AG10803 (cell line): ENCODE measurements at regions not wholly inside any gene's neighbourhood (a gene's known extent, or its start where the extent isn't known, plus 50 kb on each side); places are given as distances from the start of the nearest gene placed in this dataset.

Experiments
- DNase-seq: peaks from one replicate; pipeline ENCODE4 v3.0.0; 2010; ENCODE audit warnings: low read depth
- H3K4me3 ChIP-seq: 2 replicates; pipeline ENCODE4 v1.5.1; 2011; ENCODE audit warnings: mild to moderate bottlenecking, low read length, control low read depth
- TF ChIP-seq, protein P1 (sequence below): conservative IDR thresholded peaks from 2 replicates; pipeline ENCODE4 v1.5.1; 2011; ENCODE audit warnings: mild to moderate bottlenecking, low read length, control low read depth, inconsistent platforms

DNA sequence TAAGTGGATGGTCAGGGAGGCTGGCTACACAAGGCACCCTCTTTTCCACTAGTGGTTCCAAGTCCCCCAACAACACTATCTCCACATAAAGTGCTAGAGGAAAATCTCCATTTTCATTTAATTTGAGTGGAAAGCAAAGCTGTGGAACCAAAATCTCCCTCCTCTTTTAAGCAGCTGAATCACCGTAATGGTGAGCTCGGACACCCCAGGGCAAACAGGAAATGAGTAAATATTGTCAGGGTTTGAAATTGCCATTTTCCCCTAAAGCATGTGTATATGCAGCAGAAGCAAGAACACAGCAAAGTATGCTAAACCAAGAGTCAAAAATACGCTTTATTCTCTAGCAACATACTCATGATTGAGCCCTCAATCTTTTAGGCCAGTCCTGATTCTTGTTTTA lies 143.7 kb downstream of the GPAM start:
- TF ChIP-seq, protein P1, sequence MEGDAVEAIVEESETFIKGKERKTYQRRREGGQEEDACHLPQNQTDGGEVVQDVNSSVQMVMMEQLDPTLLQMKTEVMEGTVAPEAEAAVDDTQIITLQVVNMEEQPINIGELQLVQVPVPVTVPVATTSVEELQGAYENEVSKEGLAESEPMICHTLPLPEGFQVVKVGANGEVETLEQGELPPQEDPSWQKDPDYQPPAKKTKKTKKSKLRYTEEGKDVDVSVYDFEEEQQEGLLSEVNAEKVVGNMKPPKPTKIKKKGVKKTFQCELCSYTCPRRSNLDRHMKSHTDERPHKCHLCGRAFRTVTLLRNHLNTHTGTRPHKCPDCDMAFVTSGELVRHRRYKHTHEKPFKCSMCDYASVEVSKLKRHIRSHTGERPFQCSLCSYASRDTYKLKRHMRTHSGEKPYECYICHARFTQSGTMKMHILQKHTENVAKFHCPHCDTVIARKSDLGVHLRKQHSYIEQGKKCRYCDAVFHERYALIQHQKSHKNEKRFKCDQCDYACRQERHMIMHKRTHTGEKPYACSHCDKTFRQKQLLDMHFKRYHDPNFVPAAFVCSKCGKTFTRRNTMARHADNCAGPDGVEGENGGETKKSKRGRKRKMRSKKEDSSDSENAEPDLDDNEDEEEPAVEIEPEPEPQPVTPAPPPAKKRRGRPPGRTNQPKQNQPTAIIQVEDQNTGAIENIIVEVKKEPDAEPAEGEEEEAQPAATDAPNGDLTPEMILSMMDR: no peak
- no peak for DNase-seq
- H3K4me3 ChIP-seq: no peak overlapping the region

DNA sequence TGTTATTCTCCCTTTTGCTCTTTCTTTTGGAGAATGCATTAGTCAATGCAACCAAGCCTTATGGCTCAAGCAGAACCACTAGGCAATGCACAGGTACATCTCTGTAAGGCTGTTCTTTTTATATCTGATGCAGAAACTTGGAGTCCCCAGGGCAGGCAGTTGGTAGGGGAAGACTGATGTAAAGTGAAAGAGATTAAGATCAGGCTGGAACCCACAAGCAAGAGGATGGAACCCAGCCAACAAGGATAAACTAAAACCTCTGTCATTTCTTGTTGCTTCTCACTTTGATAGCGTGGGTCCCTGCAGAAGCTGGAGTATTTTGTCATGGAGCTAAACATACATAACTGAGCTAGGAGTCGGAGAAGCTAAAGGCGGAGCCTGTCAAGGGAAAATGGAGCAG lies 142.9 kb downstream of the GPAM start:
- TF ChIP-seq, protein P1: no peak
- DNase-seq: no peak
- no peak overlapping the region for H3K4me3 ChIP-seq

DNA sequence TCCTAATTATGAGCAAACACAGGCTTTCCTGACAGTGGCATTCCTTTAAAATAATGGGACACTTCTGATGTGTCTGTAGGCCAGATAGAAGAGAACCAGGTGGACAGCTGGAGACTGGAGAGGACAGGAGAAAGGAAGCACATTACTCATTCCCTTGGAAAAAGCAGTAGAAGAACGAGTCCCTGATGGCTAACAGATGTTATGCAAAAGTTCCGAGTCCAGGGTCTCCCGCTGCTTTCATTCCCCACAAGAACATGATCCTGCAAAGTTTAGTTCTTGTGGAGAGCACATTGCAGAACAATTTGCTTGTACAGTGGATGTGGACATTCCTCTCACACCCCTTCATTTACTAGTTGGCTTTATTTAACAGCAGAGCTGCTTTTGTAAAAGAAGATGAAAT lies 137.6 kb downstream of the GPAM start:
- no peak for DNase-seq

DNA sequence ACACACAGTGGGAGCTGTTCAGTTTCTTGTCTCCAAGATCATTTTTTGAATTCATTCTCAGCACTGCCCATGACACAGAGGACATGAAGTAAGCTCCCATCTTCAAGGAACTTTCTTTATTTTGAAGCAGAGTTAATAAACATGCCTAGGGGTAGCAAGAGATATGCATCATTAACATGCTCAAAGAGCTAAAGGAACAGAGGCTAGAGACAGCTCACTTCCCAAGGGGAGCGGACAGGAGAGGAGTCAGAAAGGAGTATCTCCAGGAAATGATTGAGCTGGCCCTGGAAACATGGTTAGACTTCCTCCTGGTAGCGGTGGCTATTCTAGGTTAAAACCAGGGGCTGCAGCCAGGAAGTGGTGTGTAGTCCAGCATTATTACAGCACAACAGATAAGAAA lies 135.9 kb downstream of the GPAM start:
- TF ChIP-seq, protein P1: no peak
- H3K4me3 ChIP-seq: no peak overlapping the region
- DNase-seq: no peak

More for the DNA sequence above, 137.6 kb downstream of the GPAM start:
- TF ChIP-seq, protein P1: no peak
- no peak overlapping the region for H3K4me3 ChIP-seq

DNA sequence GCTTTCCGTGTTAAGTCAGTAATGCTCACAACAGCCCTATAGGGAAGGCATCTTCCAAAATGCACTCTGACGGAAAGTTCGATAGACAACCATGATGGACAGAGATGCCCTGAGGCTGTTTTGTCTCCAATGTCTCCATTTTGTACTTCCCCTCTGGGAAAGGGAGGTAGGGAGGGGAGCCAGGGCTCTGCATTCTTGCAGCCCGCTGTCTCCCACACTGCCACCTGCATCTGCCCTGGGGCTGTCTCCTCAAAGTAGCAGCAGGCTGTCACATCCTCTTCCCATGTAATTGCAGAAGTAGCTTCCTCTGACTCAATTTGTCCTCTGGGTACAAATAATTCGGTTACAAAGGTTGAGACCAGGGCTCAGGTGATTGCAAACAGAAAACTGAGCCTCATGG lies 131.4 kb downstream of the GPAM start:
- no peak overlapping the region for H3K4me3 ChIP-seq
- TF ChIP-seq, protein P1: no peak
- no peak for DNase-seq

DNA sequence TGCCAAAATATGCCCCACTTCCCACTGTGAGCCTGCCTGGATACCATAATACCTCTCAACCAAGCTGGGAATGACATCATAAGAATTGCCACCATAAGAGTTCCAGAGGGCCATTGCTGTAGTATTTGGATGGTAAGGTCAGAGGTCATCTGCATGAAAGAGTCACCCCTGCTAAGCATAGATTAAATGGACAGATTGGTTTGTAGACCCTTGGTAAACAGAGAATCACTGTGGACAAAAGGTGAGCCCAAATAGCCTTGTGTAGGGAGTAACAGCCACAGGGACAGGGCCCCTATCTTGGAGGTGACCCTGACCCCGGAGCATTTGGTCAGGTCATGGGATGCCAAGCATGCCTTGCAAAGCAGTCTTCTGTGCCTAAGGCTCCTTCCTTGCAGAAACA lies 129.7 kb downstream of the GPAM start:
- TF ChIP-seq, protein P1: no peak
- DNase-seq: no peak
- no peak overlapping the region for H3K4me3 ChIP-seq

DNA sequence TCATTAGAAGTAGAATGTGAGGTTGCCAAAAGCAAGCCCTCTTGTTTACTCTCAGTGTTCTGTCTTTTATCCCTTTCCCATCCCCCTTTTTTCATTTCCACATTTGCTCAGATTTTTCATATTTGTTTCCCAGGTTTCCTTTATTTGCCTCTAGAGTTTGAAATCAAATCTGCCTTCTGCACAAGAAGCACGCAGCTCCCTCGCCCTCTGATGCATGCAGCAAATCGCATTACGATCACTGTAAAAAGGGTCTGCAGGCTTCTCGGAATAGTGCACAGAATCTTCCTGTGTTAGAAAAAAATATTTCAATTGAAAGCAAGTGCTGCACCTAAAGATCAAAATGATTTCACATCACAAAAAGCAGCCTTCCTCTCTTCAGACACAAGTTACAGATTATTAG lies 129.0 kb downstream of the GPAM start:
- TF ChIP-seq, protein P1: no peak
- DNase-seq: no peak
- no peak overlapping the region for H3K4me3 ChIP-seq
